ENCODE measurements at regions not wholly inside any gene's neighbourhood (a gene's known extent, or its start where the extent isn't known, plus 50 kb on each side); places are given as distances from the start of the nearest gene placed in this dataset.

DNA sequence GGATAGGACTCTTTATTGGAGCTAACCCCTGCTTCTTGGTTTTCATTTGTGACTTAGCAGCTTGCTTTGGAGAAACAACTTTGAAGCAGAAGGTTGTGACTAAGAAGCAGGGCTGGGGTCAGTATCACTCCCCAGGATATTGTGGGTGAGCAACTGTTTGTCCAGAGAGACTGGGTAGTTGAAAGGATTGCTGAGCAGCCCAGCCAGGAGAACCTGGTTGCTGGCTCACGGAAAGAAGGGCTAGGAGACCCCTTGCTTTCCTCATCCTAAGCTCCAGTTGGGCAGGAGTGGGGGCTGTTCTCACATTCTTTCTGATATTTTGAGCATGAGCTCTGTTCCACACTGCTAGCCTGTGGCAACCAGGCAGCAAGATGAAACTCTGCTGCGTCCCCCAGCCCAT is 151.2 kb downstream of the CBLN1 start:
- Histone ChIP-seq H3K27me3 (no peaks in the 10 kb centered on the region), H3K36me3 (no peaks in the 10 kb centered on the region), H3K4me1 (no peaks in the 10 kb centered on the region), H3K9me3 (no peaks in the 10 kb centered on the region), H3K27ac (no peak overlapping the region), H3K4me3 (no peak overlapping the region)
- intact Hi-C loops (cut with DNase I; ENCODE audit: low total_unique reads): no loop called here
- 20 to 58% methylated on average over 1 to 2 of the region's 2 CpGs for WGBS, 2 donors (ENCODE audit: low coverage in 1 of 2)
- TF ChIP-seq POLR2AphosphoS5 (IDR thresholded peaks at IDR 0.05) (no peak), EP300 (IDR thresholded peaks at IDR 0.05; ENCODE audit: low read depth) (no peak), POLR2A (IDR thresholded peaks at IDR 0.05) (no peak)
- TF ChIP-seq, protein P1, sequence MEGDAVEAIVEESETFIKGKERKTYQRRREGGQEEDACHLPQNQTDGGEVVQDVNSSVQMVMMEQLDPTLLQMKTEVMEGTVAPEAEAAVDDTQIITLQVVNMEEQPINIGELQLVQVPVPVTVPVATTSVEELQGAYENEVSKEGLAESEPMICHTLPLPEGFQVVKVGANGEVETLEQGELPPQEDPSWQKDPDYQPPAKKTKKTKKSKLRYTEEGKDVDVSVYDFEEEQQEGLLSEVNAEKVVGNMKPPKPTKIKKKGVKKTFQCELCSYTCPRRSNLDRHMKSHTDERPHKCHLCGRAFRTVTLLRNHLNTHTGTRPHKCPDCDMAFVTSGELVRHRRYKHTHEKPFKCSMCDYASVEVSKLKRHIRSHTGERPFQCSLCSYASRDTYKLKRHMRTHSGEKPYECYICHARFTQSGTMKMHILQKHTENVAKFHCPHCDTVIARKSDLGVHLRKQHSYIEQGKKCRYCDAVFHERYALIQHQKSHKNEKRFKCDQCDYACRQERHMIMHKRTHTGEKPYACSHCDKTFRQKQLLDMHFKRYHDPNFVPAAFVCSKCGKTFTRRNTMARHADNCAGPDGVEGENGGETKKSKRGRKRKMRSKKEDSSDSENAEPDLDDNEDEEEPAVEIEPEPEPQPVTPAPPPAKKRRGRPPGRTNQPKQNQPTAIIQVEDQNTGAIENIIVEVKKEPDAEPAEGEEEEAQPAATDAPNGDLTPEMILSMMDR (IDR thresholded peaks at IDR 0.05): no peak
- no peak for DNase-seq
- in situ Hi-C loops (cut with MboI; ENCODE audit: low pct_ligation_motif_present in 1 of 4, low pct_unique_long_range_greater_than_20kb in 1 of 4, low sequenced_read_pairs in 3 of 4): no loop called here

DNA sequence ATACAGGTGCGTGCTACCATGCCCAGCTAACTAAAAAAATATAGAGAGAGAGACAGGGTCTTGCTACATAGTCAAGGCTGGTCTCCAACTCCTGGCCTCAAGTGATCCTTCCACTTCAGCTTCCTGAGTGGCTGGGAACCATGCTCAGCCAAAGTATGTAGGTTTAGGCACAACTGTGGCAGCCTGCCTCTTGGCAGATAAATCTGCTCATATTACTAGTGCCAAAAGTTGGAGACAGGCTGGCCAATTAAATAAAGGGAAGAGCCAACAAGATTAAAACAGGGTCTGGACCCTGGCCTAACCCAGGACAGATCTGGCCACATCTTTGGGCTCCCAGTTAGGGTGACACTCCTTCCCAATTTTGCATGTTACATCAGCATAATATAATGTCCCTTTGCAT is 151.7 kb downstream of the CBLN1 start:
- no peaks in the 10 kb centered on the region for H3K27me3 ChIP-seq
- no peaks in the 10 kb centered on the region for H3K9me3 ChIP-seq
- H3K36me3 ChIP-seq: no peaks in the 10 kb centered on the region
- no peak for DNase-seq
- TF ChIP-seq, protein P1 (IDR thresholded peaks at IDR 0.05): no peak
- intact Hi-C loops (cut with DNase I; ENCODE audit: low total_unique reads): no loop called here
- no peaks in the 10 kb centered on the region for H3K4me1 ChIP-seq
- in situ Hi-C loops (cut with MboI; ENCODE audit: low pct_ligation_motif_present in 1 of 4, low pct_unique_long_range_greater_than_20kb in 1 of 4, low sequenced_read_pairs in 3 of 4): no loop called here
- no peak overlapping the region for H3K27ac ChIP-seq
- WGBS, 2 donors (ENCODE audit: low coverage in 1 of 2): 73% methylated on average over 1 of the region's 1 CpG; no CpG with 5 or more reads in 1 of the 2 donors
- no peak overlapping the region for H3K4me3 ChIP-seq

DNA sequence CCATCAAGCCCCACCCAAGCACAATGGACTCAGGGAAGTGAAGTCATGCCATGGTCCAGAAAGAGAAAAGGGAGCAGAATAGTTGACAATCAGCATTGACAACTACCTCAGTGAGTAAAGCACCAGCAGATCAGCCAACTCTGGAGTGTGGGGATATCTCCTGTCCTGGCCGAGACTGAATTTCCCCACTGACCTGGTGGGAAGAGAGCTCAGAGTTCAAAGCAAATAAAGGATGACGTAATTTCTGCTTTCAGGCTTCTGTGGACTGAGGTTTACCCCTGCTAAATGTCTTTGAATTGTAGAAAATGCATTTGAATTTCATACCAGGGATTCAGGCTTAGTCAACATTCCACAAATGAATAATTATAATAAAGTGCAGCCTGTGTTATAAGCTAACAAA is 152.9 kb downstream of the CBLN1 start:
- WGBS, 2 donors (ENCODE audit: low coverage in 1 of 2): 27 to 50% methylated on average over 1 to 2 of the region's 2 CpGs
- intact Hi-C loops (cut with DNase I; ENCODE audit: low total_unique reads): no loop called here

DNA sequence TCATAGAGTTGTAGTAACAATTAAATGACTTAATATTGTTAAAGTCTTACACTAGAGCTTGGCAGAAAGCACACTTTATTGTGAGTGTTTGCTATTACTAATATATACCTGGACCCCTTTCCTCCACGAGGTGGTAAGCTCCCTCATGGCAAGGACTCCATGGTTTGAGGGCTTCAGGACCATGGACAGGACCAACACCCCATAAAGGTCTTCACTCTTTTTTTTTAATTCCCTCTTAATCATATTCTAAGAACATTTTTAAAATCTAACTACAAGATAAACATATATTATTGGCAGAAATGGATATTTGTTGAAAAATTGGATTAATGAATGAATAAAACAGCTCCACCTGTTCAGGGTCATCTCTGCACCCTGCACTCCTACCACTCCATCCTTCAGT is 154.5 kb downstream of the CBLN1 start:
- WGBS, 2 donors (ENCODE audit: low coverage in 1 of 2): 9 to 17% methylated on average over 1 of the region's 1 CpG
- no peak overlapping the region for H3K27ac ChIP-seq
- TF ChIP-seq, protein P1 (IDR thresholded peaks at IDR 0.05): no peak
- TF ChIP-seq POLR2AphosphoS5 (IDR thresholded peaks at IDR 0.05): no peak
- no peak for TF ChIP-seq POLR2A (IDR thresholded peaks at IDR 0.05)
- no peak for TF ChIP-seq EP300 (IDR thresholded peaks at IDR 0.05; ENCODE audit: low read depth)
- in situ Hi-C loops (cut with MboI; ENCODE audit: low pct_ligation_motif_present in 1 of 4, low pct_unique_long_range_greater_than_20kb in 1 of 4, low sequenced_read_pairs in 3 of 4) (no loop called here), intact Hi-C loops (cut with DNase I; ENCODE audit: low total_unique reads) (no loop called here)
- no peak overlapping the region for H3K4me3 ChIP-seq
- H3K27me3 ChIP-seq: no peaks in the 10 kb centered on the region
- no peak for DNase-seq
- H3K36me3 ChIP-seq: no peaks in the 10 kb centered on the region
- no peaks in the 10 kb centered on the region for H3K4me1 ChIP-seq
- no peaks in the 10 kb centered on the region for H3K9me3 ChIP-seq

More for the DNA sequence above, 152.9 kb downstream of the CBLN1 start:
- Histone ChIP-seq H3K36me3 (no peaks in the 10 kb centered on the region), H3K9me3 (no peaks in the 10 kb centered on the region), H3K27ac (no peak overlapping the region), H3K27me3 (no peaks in the 10 kb centered on the region), H3K4me1 (no peaks in the 10 kb centered on the region), H3K4me3 (no peak overlapping the region)
- no peak for TF ChIP-seq EP300 (IDR thresholded peaks at IDR 0.05; ENCODE audit: low read depth)
- TF ChIP-seq, protein P1 (IDR thresholded peaks at IDR 0.05): no peak
- TF ChIP-seq POLR2AphosphoS5 (IDR thresholded peaks at IDR 0.05): no peak
- no peak for TF ChIP-seq POLR2A (IDR thresholded peaks at IDR 0.05)
- in situ Hi-C loops (cut with MboI; ENCODE audit: low pct_ligation_motif_present in 1 of 4, low pct_unique_long_range_greater_than_20kb in 1 of 4, low sequenced_read_pairs in 3 of 4): no loop called here
- DNase-seq: no peak
